ENCODE measurements at regions not wholly inside any gene's neighbourhood (a gene's known extent, or its start where the extent isn't known, plus 50 kb on each side); places are given as distances from the start of the nearest gene placed in this dataset.

DNA sequence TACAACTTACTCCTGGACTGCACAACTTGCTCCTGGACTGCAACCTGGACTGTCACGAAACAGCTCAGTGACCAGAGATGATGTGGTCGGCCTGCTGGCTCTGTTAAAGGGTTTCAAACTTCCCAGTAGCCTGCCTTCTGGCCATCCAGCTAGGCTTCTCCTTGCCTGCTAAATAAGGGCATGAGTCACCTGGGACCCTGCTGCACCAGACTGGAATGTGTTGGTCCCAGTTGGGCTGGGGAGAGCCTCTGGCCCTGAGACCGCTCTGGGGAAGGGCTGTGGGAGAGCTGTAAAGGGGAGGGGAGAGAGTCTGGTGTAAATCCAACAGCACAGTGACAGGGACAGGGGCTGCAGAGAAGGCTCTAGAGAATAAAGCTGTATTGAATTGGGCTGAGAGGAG, 165.8 kb downstream of the VSIG4 start:
- Histone ChIP-seq H3K9me1 (replicated peaks; ENCODE audit: control insufficient read depth, extremely low read depth, insufficient read depth, low read length) (no peaks in the 10 kb centered on the region), H3K36me3 (ENCODE audit: control insufficient read depth in 2 of 2, extremely low read depth in 1 of 2, insufficient read depth in 2 of 2, low read length in 2 of 2) (no peaks in the 10 kb centered on the region), H3K27ac (ENCODE audit: insufficient read depth, low read depth, low read length) (no peak overlapping the region), H3K79me2 (ENCODE audit: control insufficient read depth, insufficient read depth, low read length) (no peaks in the 10 kb centered on the region), H3K9me3 (replicated peaks; ENCODE audit: control insufficient read depth, insufficient read depth, low read length) (no peaks in the 10 kb centered on the region), H3K4me1 (ENCODE audit: control insufficient read depth, extremely low read depth, insufficient read depth, low read length) (no peaks in the 10 kb centered on the region), H2AFZ (ENCODE audit: low read depth, low read length) (no peak overlapping the region), H3K4me2 (ENCODE audit: insufficient read depth, low read length) (no peak overlapping the region), H3K9ac (replicated peaks; ENCODE audit: extremely low read depth, insufficient read depth, low read length) (no peak overlapping the region), H4K20me1 (replicated peaks; ENCODE audit: control insufficient read depth, extremely low read depth, insufficient read depth, low read length) (no peaks in the 10 kb centered on the region), H3K4me3 (replicated peaks in 1 of 3; ENCODE audit: insufficient read depth in 1 of 3, low read depth in 1 of 3, low read length in 3 of 3) (no peak overlapping the region), H3K27me3 (ENCODE audit: control insufficient read depth in 2 of 2, insufficient read depth in 2 of 2, low read length in 2 of 2) (no peaks in the 10 kb centered on the region)
- dilution Hi-C loops (cut with MboI; ENCODE audit: extremely low pct_ligation_motif_present, low sequenced_read_pairs) (no loop called here), intact Hi-C loops (cut with micrococcal nuclease) (no loop called here)
- BruUV-seq (replicated peaks), result no TSS peak
- POLR2A ChIA-PET, result no interaction called here
- TF ChIP-seq EZH2 (IDR thresholded peaks at IDR 0.05; ENCODE audit: borderline replicate concordance, low read depth, low read length, severe bottlenecking) (no peak), MYC (IDR thresholded peaks at IDR 0.05; ENCODE audit: low read depth, low read length) (no peak), JUN (IDR thresholded peaks at IDR 0.05; ENCODE audit: borderline replicate concordance, insufficient read depth, insufficient read length, low read depth) (no peak), FOS (IDR thresholded peaks at IDR 0.05; ENCODE audit: borderline replicate concordance, insufficient read depth, low read length) (no peak), MAX (IDR thresholded peaks at IDR 0.05; ENCODE audit: insufficient read depth, insufficient read length) (no peak), POLR2A (IDR thresholded peaks at IDR 0.05; ENCODE audit: low read depth, low read length) (no peak), CTCF (IDR thresholded peaks at IDR 0.05; ENCODE audit: extremely low read depth in 1 of 2, insufficient read depth in 1 of 2, low read depth in 1 of 2, low read length in 2 of 2) (no peak), GATA2 (IDR thresholded peaks at IDR 0.05; ENCODE audit: insufficient read depth, insufficient read length, low read depth, low read length) (no peak), POLR2AphosphoS5 (IDR thresholded peaks at IDR 0.05; ENCODE audit: insufficient read depth, low read depth, low read length) (no peak)
- CTCF ChIA-PET, result no interaction called here
- DNase-seq (ENCODE audit: low read depth, low spot score), result no peak
- FAIRE-seq, result no peak
